SH-SY5Y (cell line): ENCODE measurements at regions not wholly inside any gene's neighbourhood (a gene's known extent, or its start where the extent isn't known, plus 50 kb on each side); places are given as distances from the start of the nearest gene placed in this dataset.

ENCODE experiments used
- GATA2 ChIP-seq: IDR thresholded peaks from 2 replicates; pipeline ENCODE4 v1.6.1; 2011; ENCODE audit warnings: mild to moderate bottlenecking, low read depth, low read length
- GATA3 ChIP-seq: IDR thresholded peaks from 2 replicates; pipeline ENCODE4 v1.6.1; 2011; ENCODE audit warnings: low read depth, mild to moderate bottlenecking, low read length, moderate library complexity

- TF ChIP-seq GATA2 (no peak), GATA3 (no peak)
Observed at GRCh38 chr9:117636681-117637080, 67.5 kb upstream of the TLR4 start.
